Mesenteric fat pad (tissue), 1 donor: ENCODE measurements at regions not wholly inside any gene's neighbourhood (a gene's known extent, or its start where the extent isn't known, plus 50 kb on each side); places are given as distances from the start of the nearest gene placed in this dataset.

Experiments used
- DNase-seq: peaks from one replicate; pipeline ENCODE4 v3.0.0-alpha.2; 2020; ENCODE audit warnings: low spot score
- donor health status: DM: yes; HTN: yes; CAD: no.

- no peak for DNase-seq
Measured at GRCh38 chr11:86193297-86194095, 51.1 kb upstream of the EED start.

GRCh38 chr11:86192519-86193257, 51.9 kb upstream of the EED start:
- DNase-seq = no peak

- DNase-seq = no peak
Measured at GRCh38 chr11:86191874-86192273, 52.7 kb upstream of the EED start.

- DNase-seq = no peak
Measured at GRCh38 chr11:86187027-86187426, 57.5 kb upstream of the EED start.

- DNase-seq = no peak
Measured at GRCh38 chr11:86186386-86186785, 58.2 kb upstream of the EED start.

GRCh38 chr11:86185381-86185750, 59.2 kb upstream of the EED start:
- no peak for DNase-seq

GRCh38 chr11:86184728-86185380, 59.7 kb upstream of the EED start:
- no peak for DNase-seq

DNA sequence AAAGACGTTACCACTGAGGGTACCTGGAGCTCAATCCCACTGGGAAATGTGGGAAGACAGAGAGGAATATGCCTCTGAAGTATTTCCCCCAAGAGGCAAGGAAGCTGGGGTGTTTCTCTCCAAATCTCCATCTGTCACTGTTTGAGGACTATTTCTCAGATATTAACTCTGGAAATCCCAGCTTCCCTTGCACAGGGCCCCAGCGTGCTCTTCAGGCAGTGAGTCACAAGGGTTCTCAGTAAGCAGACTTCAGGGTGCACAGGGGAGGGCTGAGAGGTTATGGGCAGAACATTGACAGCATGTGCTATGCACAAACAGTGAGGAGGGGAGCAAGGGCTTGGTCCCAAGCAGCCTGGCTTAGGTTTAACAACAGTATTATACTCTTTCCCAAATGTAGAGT, 60.9 kb upstream of the EED start:
- no peak for DNase-seq

DNA sequence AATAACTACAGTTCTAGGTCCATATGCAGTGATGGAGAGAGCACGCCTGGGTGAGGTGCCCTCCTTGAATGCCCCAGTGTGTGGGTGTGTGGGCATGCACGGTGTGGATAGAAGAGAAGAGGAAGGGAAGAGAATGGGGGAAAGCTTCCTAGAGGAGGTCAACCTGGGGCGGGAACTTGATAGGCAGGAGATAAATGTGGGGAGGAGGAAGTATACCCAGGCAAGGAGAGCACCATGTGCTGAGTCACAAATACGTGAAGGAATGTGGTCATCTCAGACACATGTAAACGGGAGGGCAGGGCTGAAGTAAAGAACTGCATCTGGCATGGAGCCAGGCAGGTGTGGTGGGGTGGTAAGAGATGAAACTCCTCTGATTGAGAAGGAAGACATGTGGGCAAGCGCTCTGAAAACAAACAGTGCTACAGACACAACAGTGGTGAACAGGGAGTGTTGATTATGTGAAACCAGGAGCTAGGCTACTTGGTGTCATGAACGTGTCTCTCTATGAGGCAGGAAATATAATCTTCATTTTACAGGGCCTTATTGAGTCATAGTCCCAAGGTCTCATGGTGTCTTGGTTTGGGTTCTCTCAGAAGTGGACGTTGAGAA, 61.5 kb upstream of the EED start:
- no peak for DNase-seq

DNA sequence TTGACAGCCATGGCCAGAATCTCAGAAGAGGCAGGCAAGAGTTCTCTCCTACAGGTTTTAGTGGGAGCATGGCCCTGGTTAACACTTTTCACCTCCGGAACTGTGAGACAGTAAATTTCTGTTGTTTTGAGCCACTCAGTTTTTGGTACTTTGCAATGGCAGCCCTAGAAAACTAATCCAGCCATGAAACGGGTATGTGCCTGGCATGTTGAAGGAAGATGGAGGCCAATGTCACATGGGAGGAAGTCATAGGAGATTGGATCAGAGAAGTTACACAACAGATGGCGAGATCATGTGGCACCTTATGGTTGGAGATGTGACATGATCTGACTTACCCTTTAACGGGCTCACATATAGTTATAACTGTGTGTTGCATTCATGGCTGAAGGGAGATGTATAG, 63.2 kb upstream of the EED start:
- no peak for DNase-seq

GRCh38 chr11:86180851-86181250, 63.7 kb upstream of the EED start:
- DNase-seq = no peak

GRCh38 chr11:86180423-86180822, 64.1 kb upstream of the EED start:
- no peak for DNase-seq

DNA sequence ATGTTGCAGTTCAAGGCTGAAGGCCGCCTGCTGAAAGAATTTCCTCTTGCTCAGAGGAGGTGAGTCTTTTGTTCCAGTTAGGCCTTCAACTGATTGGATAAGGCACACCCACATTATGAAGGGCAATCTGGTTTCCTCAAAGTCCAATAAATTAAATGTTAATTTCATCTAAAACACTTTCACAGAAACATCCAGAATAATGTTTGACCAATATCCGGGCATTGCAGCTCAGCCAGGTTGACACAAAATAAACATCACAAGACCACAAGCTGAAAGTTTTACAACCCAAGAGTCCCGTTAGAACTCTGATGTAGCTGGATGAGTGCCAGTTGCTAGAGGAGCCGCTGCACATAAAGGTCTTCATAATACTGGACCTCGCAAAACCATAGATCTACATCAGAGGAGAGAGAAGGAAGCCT, 64.9 kb upstream of the EED start:
- DNase-seq = no peak

DNA sequence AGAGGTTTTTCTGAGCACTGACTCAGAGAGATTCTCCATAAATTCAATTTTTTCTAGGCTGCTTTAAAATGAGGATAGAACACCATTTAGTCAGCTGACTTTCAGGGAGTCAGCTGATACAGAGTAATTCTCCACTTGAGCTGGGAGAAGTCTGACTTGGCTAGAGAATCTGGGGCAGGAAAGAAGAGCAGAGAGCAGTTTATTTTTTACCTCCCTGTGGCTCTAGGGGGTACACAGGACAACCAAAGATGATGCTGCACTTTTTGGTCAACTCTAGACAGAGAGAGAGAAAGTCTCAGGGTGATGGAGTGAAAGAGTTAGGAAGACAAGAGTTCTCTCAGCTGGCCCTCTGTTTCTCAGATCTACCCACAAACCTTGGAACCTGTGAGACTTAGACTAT, 67.3 kb upstream of the EED start:
- DNase-seq = no peak

- no peak for DNase-seq
Measured at GRCh38 chr11:86176165-86176884, 68.2 kb upstream of the EED start.

DNA sequence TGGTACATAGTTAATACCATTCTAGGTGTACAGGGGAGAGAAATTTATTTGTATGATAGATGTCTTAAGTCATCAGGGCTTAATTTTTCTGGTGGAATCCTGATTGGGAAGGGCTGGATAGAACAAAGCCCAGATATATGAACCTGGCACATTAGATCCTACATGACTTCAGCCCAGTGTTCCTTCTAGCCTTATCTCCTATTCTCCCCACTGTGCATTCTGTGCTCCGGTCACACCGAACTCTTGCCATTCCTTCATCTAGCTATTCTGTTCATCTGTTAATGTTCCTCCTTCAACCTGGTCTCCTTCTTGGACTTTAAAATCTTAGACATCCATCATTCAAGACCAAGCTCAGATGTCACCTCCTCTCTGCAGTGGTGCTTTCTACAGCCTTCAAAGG, 68.9 kb upstream of the EED start:
- DNase-seq = no peak

GRCh38 chr11:86175191-86175590, 69.4 kb upstream of the EED start:
- DNase-seq = no peak

DNA sequence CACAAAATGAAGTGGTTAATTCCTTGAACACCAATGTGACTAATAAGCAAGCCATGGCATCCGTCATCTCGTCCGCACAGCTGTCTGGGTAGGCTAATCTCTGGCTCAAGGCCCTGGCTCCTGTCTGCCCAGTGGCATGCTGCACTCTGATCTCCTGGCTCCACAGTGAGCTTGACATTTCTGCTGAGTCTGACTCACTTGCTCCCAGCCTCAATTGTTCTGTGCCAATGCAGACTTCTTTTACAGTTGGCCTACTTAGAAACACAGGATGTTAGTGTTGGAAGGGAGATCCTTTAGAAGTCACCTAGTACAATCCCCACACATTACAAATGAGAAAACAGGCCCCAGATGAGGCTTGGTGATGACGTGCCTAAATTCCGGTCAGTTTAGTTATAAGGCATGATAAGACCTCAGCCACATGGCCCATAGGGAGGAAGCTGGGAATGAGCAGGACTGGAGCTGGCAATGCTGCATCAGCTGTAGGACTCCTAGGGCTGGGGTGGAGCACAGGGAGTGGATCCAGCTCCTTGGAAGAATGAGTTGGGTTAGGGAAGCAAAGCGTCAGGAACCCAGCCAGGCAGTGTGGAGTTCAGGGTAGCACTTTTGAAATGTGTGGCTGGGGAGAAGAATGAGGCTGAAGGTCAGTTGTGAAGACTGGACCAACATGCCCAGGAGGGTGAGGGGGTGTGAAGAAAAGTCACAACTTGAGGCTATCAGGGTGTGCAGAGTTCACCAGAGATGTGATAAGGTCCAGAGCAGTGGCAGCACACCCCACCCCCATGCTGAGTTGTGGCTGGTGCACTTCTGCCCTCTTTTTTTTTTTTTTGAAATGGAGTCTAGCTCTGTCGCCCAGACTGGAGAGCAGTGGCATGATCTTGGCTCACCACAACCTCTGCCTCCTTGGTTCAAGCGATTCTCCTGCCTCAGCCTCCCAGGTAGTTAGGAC, 70.2 kb upstream of the EED start:
- DNase-seq = peak; percentile 90

DNA sequence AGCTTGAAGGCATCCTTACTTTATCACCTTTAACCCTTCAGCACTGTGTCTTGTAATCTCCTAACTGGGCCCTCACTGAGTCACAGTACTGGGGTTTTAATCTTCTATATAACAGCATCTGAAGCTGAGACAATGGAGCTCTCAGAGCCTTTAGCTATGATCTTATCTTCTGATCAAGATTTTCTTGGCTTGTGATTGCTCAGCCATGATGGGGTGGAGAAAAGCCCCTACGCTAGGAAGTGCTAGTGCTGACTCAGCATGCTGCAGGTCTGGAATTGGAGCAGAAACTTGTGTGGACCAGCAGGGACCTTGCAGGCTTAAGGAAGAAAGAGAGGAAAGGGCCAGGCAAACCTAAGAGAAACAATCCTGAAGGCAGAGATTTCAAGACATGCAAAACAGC, 71.7 kb upstream of the EED start:
- no peak for DNase-seq

DNA sequence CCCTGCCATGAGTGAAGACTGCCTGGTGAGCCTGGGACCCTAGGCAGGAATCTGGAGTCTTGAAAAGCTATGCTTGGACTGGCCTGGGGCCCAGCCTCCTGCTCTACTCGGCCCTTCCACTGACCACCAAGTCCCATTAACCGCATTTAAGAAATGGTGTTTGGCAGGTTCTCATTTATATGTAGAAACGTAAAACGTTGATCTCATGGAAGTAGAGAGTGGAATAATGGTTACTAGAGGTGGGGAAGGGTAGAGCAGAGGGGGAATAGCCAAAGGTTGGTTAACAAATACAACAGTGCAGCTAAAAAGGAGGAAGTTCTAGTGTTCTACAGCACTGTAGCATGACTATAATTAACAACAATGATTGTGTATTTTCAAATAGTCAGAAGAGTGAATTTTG, 72.9 kb upstream of the EED start:
- DNase-seq = no peak
